H9 (cell line): ENCODE measurements at regions not wholly inside any gene's neighbourhood (a gene's known extent, or its start where the extent isn't known, plus 50 kb on each side); places are given as distances from the start of the nearest gene placed in this dataset.

Source experiments
- DNase-seq: peaks from one replicate; pipeline ENCODE4 v3.0.0-alpha.2; 2017
- H2AFZ ChIP-seq: one replicate; pipeline ENCODE4 v1.6.1; 2013; ENCODE audit warnings: mild to moderate bottlenecking, low read length, control low read depth, moderate library complexity
- H2AK5ac ChIP-seq: 2 replicates; pipeline ENCODE4 v1.6.1; 2013; ENCODE audit warnings: low read length, control low read depth, mixed read lengths; ENCODE audit not compliant: insufficient read length
- H2BK120ac ChIP-seq: one replicate; pipeline ENCODE4 v1.6.1; 2013; ENCODE audit warnings: low read depth, mild to moderate bottlenecking, low read length, control low read depth, inconsistent platforms; ENCODE audit not compliant: poor library complexity, severe bottlenecking
- H2BK12ac ChIP-seq: 2 replicates; pipeline ENCODE4 v1.6.1; 2013; ENCODE audit warnings: low read length, control low read depth, mixed read lengths, low read depth; ENCODE audit not compliant: insufficient read length
- H2BK15ac ChIP-seq: 2 replicates; pipeline ENCODE4 v1.6.1; 2013; ENCODE audit warnings: low read depth, low read length, control low read depth
- H2BK20ac ChIP-seq: one replicate; pipeline ENCODE4 v1.6.1; 2013; ENCODE audit warnings: low read depth, mild to moderate bottlenecking, low read length, control low read depth, inconsistent platforms; ENCODE audit not compliant: poor library complexity, severe bottlenecking
- H2BK5ac ChIP-seq: 2 replicates; pipeline ENCODE4 v1.6.1; 2013; ENCODE audit warnings: low read length, control low read depth, mixed read lengths; ENCODE audit not compliant: insufficient read length
- H3K14ac ChIP-seq: 2 replicates; pipeline ENCODE4 v1.6.1; 2013; ENCODE audit warnings: low read length, control low read depth; ENCODE audit not compliant: insufficient read depth
- H3K18ac ChIP-seq: 2 replicates; pipeline ENCODE4 v1.6.1; 2013; ENCODE audit warnings: low read depth, mild to moderate bottlenecking, mixed read lengths, low read length, control low read depth; ENCODE audit not compliant: insufficient read length
- H3K23ac ChIP-seq: 2 replicates; pipeline ENCODE4 v1.6.1; 2013; ENCODE audit warnings: low read length, control low read depth, mixed read lengths, low read depth; ENCODE audit not compliant: insufficient read length
- H3K23me2 ChIP-seq: 2 replicates; pipeline ENCODE4 v1.6.1; 2013; ENCODE audit warnings: low read depth, mild to moderate bottlenecking, mixed read lengths, low read length, control low read depth; ENCODE audit not compliant: insufficient read length, poor library complexity, severe bottlenecking
- H3K27ac ChIP-seq: 2 replicates; pipeline ENCODE4 v1.5.1; 2013; ENCODE audit warnings: low read length, control low read depth, mixed read lengths, low read depth; ENCODE audit not compliant: insufficient read length
- H3K27me3 ChIP-seq: 2 replicates; pipeline ENCODE4 v1.6.1; 2013; ENCODE audit warnings: low read length, control low read depth, inconsistent platforms; ENCODE audit not compliant: insufficient read depth
- H3K4ac ChIP-seq: 2 replicates; pipeline ENCODE4 v1.6.1; 2013; ENCODE audit warnings: low read depth, mild to moderate bottlenecking, control low read depth, inconsistent platforms, low read length, moderate library complexity
- H3K4me1 ChIP-seq: 2 replicates; pipeline ENCODE4 v1.6.1; 2013; ENCODE audit warnings: low read length, control low read depth, inconsistent platforms; ENCODE audit not compliant: insufficient read depth
- H3K4me2 ChIP-seq: 2 replicates; pipeline ENCODE4 v1.6.1; 2013; ENCODE audit warnings: low read length, control low read depth, mixed read lengths; ENCODE audit not compliant: insufficient read length, insufficient read depth
- H3K56ac ChIP-seq: 2 replicates; pipeline ENCODE4 v1.6.1; 2013; ENCODE audit warnings: low read depth, mild to moderate bottlenecking, mixed read lengths, low read length, control low read depth; ENCODE audit not compliant: insufficient read length
- H3K79me1 ChIP-seq: 2 replicates; pipeline ENCODE4 v1.6.1; 2013; ENCODE audit warnings: low read depth, mild to moderate bottlenecking, moderate library complexity, low read length, control low read depth, inconsistent platforms; ENCODE audit not compliant: insufficient read depth, poor library complexity, severe bottlenecking
- H3K79me2 ChIP-seq: 2 replicates; pipeline ENCODE4 v1.6.1; 2013; ENCODE audit warnings: low read length, control low read depth, inconsistent platforms; ENCODE audit not compliant: insufficient read depth
- H3K9ac ChIP-seq: 2 replicates; pipeline ENCODE4 v1.6.1; 2013; ENCODE audit warnings: low read length, control low read depth, mixed read lengths; ENCODE audit not compliant: insufficient read length; ENCODE audit errors: extremely low read depth
- H3K9me3 ChIP-seq: one replicate; pipeline ENCODE4 v1.6.1; 2013; ENCODE audit warnings: low read depth, low read length, inconsistent platforms; ENCODE audit not compliant: control insufficient read depth
- H3T11ph ChIP-seq: one replicate; pipeline ENCODE4 v1.6.1; 2013; ENCODE audit warnings: mild to moderate bottlenecking, low read length, control low read depth, inconsistent platforms
- H4K20me1 ChIP-seq: one replicate; pipeline ENCODE4 v1.6.1; 2013; ENCODE audit not compliant: control insufficient read depth, insufficient read length, insufficient read depth
- H4K5ac ChIP-seq: 2 replicates; pipeline ENCODE4 v1.6.1; 2013; ENCODE audit warnings: low read depth, mild to moderate bottlenecking, mixed read lengths, low read length, control low read depth; ENCODE audit not compliant: insufficient read length
- H4K8ac ChIP-seq: replicated peaks from 2 replicates; pipeline ENCODE4 v1.6.1; 2013; ENCODE audit warnings: low read length, control low read depth, mixed read lengths, low read depth; ENCODE audit not compliant: insufficient read length
- H4K91ac ChIP-seq: 2 replicates; pipeline ENCODE4 v1.6.1; 2013; ENCODE audit warnings: low read depth, mild to moderate bottlenecking, moderate library complexity, mixed read lengths, low read length, control low read depth; ENCODE audit not compliant: insufficient read length
- H3K27ac Mint-ChIP-seq, 3 experiments: 2 replicates in 2 of 3; 3 replicates in 1 of 3; pipeline ENCODE4 v1.8.0; 2020 to 2021; ENCODE audit warnings: mixed read lengths in 3 of 3, mild to moderate bottlenecking in 1 of 3, moderate library complexity in 1 of 3
- H3K27me3 Mint-ChIP-seq: 2 replicates; pipeline ENCODE4 v1.8.0; 2021; ENCODE audit warnings: low read depth, mild to moderate bottlenecking, moderate library complexity, mixed read lengths
- H3K36me3 Mint-ChIP-seq, 3 experiments: 2 replicates in 2 of 3; 3 replicates in 1 of 3; pipeline ENCODE4 v1.8.0; 2020 to 2021; ENCODE audit warnings: low read depth in 3 of 3, mixed read lengths in 3 of 3; ENCODE audit not compliant: insufficient read depth in 1 of 3
- H3K4me1 Mint-ChIP-seq, 2 experiments: 2 replicates each; pipeline ENCODE4 v1.8.0; 2020; ENCODE audit warnings: mixed read lengths in 2 of 2
- H3K4me3 Mint-ChIP-seq, 2 experiments: 2 replicates in 1 of 2; 3 replicates in 1 of 2; pipeline ENCODE4 v1.8.0; 2020 to 2021; ENCODE audit warnings: mild to moderate bottlenecking in 2 of 2, mixed read lengths in 2 of 2, moderate library complexity in 1 of 2
- H3K9me3 Mint-ChIP-seq, 2 experiments: 2 replicates in 1 of 2; 3 replicates in 1 of 2; pipeline ENCODE4 v1.8.0; 2020; ENCODE audit warnings: mild to moderate bottlenecking in 2 of 2, mixed read lengths in 2 of 2, moderate library complexity in 1 of 2
- WGBS: extraction: QIAGEN DNeasy Blood & Tissue Kit; methylation state at CpG from one replicate; pipeline ENCODE4 v1.1.7; 2013; ENCODE audit warnings: missing lambda C conversion rate, low lambda C conversion rate, mixed read lengths; ENCODE audit not compliant: insufficient read length; ENCODE audit errors: extremely low coverage; 5-methylcytosine and 5-hydroxymethylcytosine counted together
- TF ChIP-seq, protein P1 (sequence below): fragments of 200-600 bp; sonication (generic); conservative IDR thresholded peaks from 3 replicates; pipeline ENCODE4 v1.8.0; 2021; ENCODE audit warnings: antibody characterized with exemption, mild to moderate bottlenecking

- Histone ChIP-seq H2AK5ac (no peak overlapping the region), H3K23me2 (no peaks in the 10 kb centered on the region), H3K18ac (no peak overlapping the region), H2BK12ac (no peak overlapping the region), H3K56ac (no peak overlapping the region), H3K4me1 (no peaks in the 10 kb centered on the region; the same call in 1 of the 2 replicates), H4K8ac (no peak overlapping the region), H4K20me1 (no peaks in the 10 kb centered on the region), H3T11ph (no peak overlapping the region), H2BK15ac (no peak overlapping the region), H3K79me2 (no peaks in the 10 kb centered on the region), H3K27ac (no peak overlapping the region), H2BK20ac (no peak overlapping the region), H2BK5ac (no peak overlapping the region), H3K27me3 (no peaks in the 10 kb centered on the region), H4K5ac (no peak overlapping the region), H3K23ac (no peak overlapping the region), H4K91ac (no peak overlapping the region), H3K14ac (no peak overlapping the region), H3K9ac (no peak overlapping the region), H3K79me1 (no peaks in the 10 kb centered on the region), H3K4ac (no peak overlapping the region), H2AFZ (no peak overlapping the region), H3K9me3 (no peaks in the 10 kb centered on the region), H2BK120ac (no peak overlapping the region), H3K4me2 (no peak overlapping the region)
- no peak overlapping the region for H3K4me3 Mint-ChIP-seq
- WGBS: no CpG with 5 or more reads among the region's 1 CpG
- no peak for DNase-seq
- TF ChIP-seq, protein P1, sequence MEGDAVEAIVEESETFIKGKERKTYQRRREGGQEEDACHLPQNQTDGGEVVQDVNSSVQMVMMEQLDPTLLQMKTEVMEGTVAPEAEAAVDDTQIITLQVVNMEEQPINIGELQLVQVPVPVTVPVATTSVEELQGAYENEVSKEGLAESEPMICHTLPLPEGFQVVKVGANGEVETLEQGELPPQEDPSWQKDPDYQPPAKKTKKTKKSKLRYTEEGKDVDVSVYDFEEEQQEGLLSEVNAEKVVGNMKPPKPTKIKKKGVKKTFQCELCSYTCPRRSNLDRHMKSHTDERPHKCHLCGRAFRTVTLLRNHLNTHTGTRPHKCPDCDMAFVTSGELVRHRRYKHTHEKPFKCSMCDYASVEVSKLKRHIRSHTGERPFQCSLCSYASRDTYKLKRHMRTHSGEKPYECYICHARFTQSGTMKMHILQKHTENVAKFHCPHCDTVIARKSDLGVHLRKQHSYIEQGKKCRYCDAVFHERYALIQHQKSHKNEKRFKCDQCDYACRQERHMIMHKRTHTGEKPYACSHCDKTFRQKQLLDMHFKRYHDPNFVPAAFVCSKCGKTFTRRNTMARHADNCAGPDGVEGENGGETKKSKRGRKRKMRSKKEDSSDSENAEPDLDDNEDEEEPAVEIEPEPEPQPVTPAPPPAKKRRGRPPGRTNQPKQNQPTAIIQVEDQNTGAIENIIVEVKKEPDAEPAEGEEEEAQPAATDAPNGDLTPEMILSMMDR: no peak
- peaks cover 8% of the 10 kb centered on the region in 2 experiments for H3K4me1 Mint-ChIP-seq
- no peaks in the 10 kb centered on the region for H3K36me3 Mint-ChIP-seq
- no peak overlapping the region for H3K27ac Mint-ChIP-seq
- no peaks in the 10 kb centered on the region for H3K27me3 Mint-ChIP-seq
- no peaks in the 10 kb centered on the region for H3K9me3 Mint-ChIP-seq
Measured at GRCh38 chr2:41199334-41199733, 747.4 kb upstream of the SLC8A1 start.
